Caco-2 (cell line): ENCODE measurements at regions not wholly inside any gene's neighbourhood (a gene's known extent, or its start where the extent isn't known, plus 50 kb on each side); places are given as distances from the start of the nearest gene placed in this dataset.
"Not testable (repeated sequence)": the region's sequence is repeated elsewhere in the genome, so short reads cannot be mapped to it uniquely, and the experiment has no call there.

Experiments
- BruUV-seq: library from RNA; stranded (reverse); fragments of 400-500 nt; replicated peaks from 2 replicates; lab custom pipeline; 2021; lab: Mats Ljungman, UMichigan
- CTCF ChIA-PET: fragments of 300-600 bp; sonication (Branson Sonifier 250); formaldehyde crosslinking; loops from one replicate; lab custom pipeline; 2022; ENCODE audit warnings: antibody characterized with exemption; lab: Charles Lee
- POLR2A ChIA-PET: fragments of 300-600 bp; sonication (Branson Sonifier 250); formaldehyde crosslinking; loops from one replicate; lab custom pipeline; 2022; ENCODE audit warnings: antibody characterized with exemption; lab: Charles Lee
- DNase-seq, 2 experiments: peaks; one replicate each; pipeline versions ENCODE4 v3.0.0 to v3.0.0-alpha.2; 2020 to 2022
- H3K27me3 ChIP-seq: replicated peaks from 2 replicates; pipeline ENCODE4 v1.6.0; 2011; ENCODE audit warnings: low read length; ENCODE audit not compliant: control insufficient read depth, insufficient read depth
- H3K36me3 ChIP-seq: 2 replicates; pipeline ENCODE4 v1.5.1; 2011; ENCODE audit warnings: low read length; ENCODE audit not compliant: control insufficient read depth, insufficient read depth
- H3K4me1 ChIP-seq: fragments of 250-450 bp; sonication (Bioruptor Pico); 2 replicates; pipeline ENCODE4 v1.5.1; 2020; ENCODE audit warnings: mild to moderate bottlenecking
- H3K4me3 ChIP-seq: 2 replicates; pipeline ENCODE4 v1.5.1; 2011; ENCODE audit warnings: low read depth, mild to moderate bottlenecking, control low read depth, low read length
- H3K9me3 ChIP-seq: fragments of 250-450 bp; sonication (Bioruptor Pico); 2 replicates; pipeline ENCODE4 v1.5.1; 2020; ENCODE audit warnings: mild to moderate bottlenecking, moderate library complexity
- H3K27ac Mint-ChIP-seq: one replicate; pipeline ENCODE4 v1.8.0; 2022; ENCODE audit warnings: mixed read lengths; ENCODE audit not compliant: unreplicated experiment
- H3K27me3 Mint-ChIP-seq: one replicate; pipeline ENCODE4 v1.8.0; 2022; ENCODE audit warnings: mixed read lengths; ENCODE audit not compliant: insufficient read depth, unreplicated experiment
- H3K36me3 Mint-ChIP-seq: one replicate; pipeline ENCODE4 v1.8.0; 2022; ENCODE audit warnings: mild to moderate bottlenecking, mixed read lengths; ENCODE audit not compliant: insufficient read depth, unreplicated experiment
- H3K4me1 Mint-ChIP-seq: one replicate; pipeline ENCODE4 v1.8.0; 2022; ENCODE audit warnings: low read depth, mixed read lengths; ENCODE audit not compliant: unreplicated experiment
- H3K4me3 Mint-ChIP-seq: one replicate; pipeline ENCODE4 v1.8.0; 2022; ENCODE audit warnings: mild to moderate bottlenecking, moderate library complexity, mixed read lengths; ENCODE audit not compliant: unreplicated experiment
- H3K9me3 Mint-ChIP-seq: one replicate; pipeline ENCODE4 v1.8.0; 2022; ENCODE audit warnings: mixed read lengths; ENCODE audit not compliant: unreplicated experiment
- CTCF ChIP-seq, 2 experiments: fragments of 200-600 bp in 1 of 2; IDR thresholded peaks; 1 replicate in 1 of 2; 2 replicates in 1 of 2; pipeline versions ENCODE4 v1.5.1 to v1.8.0; 2011 to 2022; ENCODE audit warnings: antibody characterized with exemption in 1 of 2, control low read depth in 1 of 2, inconsistent platforms in 1 of 2, low read depth in 1 of 2, low read length in 1 of 2, mild to moderate bottlenecking in 1 of 2, moderate library complexity in 1 of 2; ENCODE audit not compliant: insufficient read depth in 1 of 2, severe bottlenecking in 1 of 2, unreplicated experiment in 1 of 2
- intact Hi-C: fragments of 100-400 bp; cut with micrococcal nuclease; formaldehyde crosslinking; loops from one replicate; pipeline ENCODE4 v1.10.0; 2022; ENCODE audit not compliant: unreplicated experiment

- H3K4me3 Mint-ChIP-seq, result no peak overlapping the region
- no peaks in the 10 kb centered on the region for H3K27me3 ChIP-seq
- H3K27me3 Mint-ChIP-seq, result peaks cover 3% of the 10 kb centered on the region
- no peaks in the 10 kb centered on the region for H3K36me3 Mint-ChIP-seq
- H3K36me3 ChIP-seq, result no peaks in the 10 kb centered on the region
- TF ChIP-seq CTCF (IDR thresholded peaks at IDR 0.05; ENCODE audit: insufficient read depth in 1 of 2, low read depth in 1 of 2, low read length in 1 of 2, severe bottlenecking in 1 of 2, unreplicated experiment in 1 of 2), result no peak
- POLR2A ChIA-PET, result no interaction called here
- no peak for DNase-seq
- intact Hi-C loops, result no loop called here
- BruUV-seq, result no TSS peak
- H3K4me1 ChIP-seq, result no peaks in the 10 kb centered on the region
- CTCF ChIA-PET, result no interaction called here
- no peaks in the 10 kb centered on the region for H3K4me1 Mint-ChIP-seq
- no peak overlapping the region for H3K27ac Mint-ChIP-seq
- H3K4me3 ChIP-seq, result no peak overlapping the region
- no peaks in the 10 kb centered on the region for H3K9me3 ChIP-seq
- H3K9me3 Mint-ChIP-seq, result no peaks in the 10 kb centered on the region
These were observed 171.7 kb upstream of the SEMA3E start for GRCh38 chr7:83820641-83821040.

- H3K4me1 ChIP-seq, result no peaks in the 10 kb centered on the region
- H3K4me3 Mint-ChIP-seq, result no peak overlapping the region
- no peaks in the 10 kb centered on the region for H3K9me3 Mint-ChIP-seq
- intact Hi-C loops, result no loop called here
- no peaks in the 10 kb centered on the region for H3K36me3 Mint-ChIP-seq
- BruUV-seq, result no TSS peak
- no peaks in the 10 kb centered on the region for H3K9me3 ChIP-seq
- no peak for DNase-seq
- no peak overlapping the region for H3K27ac Mint-ChIP-seq
- ChIA-PET POLR2A (no interaction called here), CTCF (no interaction called here)
- no peak for TF ChIP-seq CTCF (IDR thresholded peaks at IDR 0.05; ENCODE audit: insufficient read depth in 1 of 2, low read depth in 1 of 2, low read length in 1 of 2, severe bottlenecking in 1 of 2, unreplicated experiment in 1 of 2)
- no peak overlapping the region for H3K4me3 ChIP-seq
- H3K36me3 ChIP-seq, result no peaks in the 10 kb centered on the region
- H3K27me3 Mint-ChIP-seq, result peaks cover 3% of the 10 kb centered on the region
- no peaks in the 10 kb centered on the region for H3K27me3 ChIP-seq
- no peaks in the 10 kb centered on the region for H3K4me1 Mint-ChIP-seq
These were observed 171.0 kb upstream of the SEMA3E start for GRCh38 chr7:83819911-83820310.

- BruUV-seq, result no TSS peak
- POLR2A ChIA-PET, result no interaction called here
- CTCF ChIA-PET, result no interaction called here
- DNase-seq, result no peak
- no peak overlapping the region for H3K4me3 ChIP-seq
- Mint-ChIP-seq H3K27ac (no peak overlapping the region), H3K9me3 (no peaks in the 10 kb centered on the region), H3K27me3 (peaks cover 3% of the 10 kb centered on the region), H3K4me3 (no peak overlapping the region), H3K36me3 (no peaks in the 10 kb centered on the region), H3K4me1 (no peaks in the 10 kb centered on the region)
- no peak for TF ChIP-seq CTCF (IDR thresholded peaks at IDR 0.05; ENCODE audit: insufficient read depth in 1 of 2, low read depth in 1 of 2, low read length in 1 of 2, severe bottlenecking in 1 of 2, unreplicated experiment in 1 of 2)
- H3K9me3 ChIP-seq, result no peaks in the 10 kb centered on the region
- intact Hi-C loops, result no loop called here
- H3K4me1 ChIP-seq, result no peaks in the 10 kb centered on the region
- H3K36me3 ChIP-seq, result no peaks in the 10 kb centered on the region
- H3K27me3 ChIP-seq, result no peaks in the 10 kb centered on the region
These were observed 165.5 kb upstream of the SEMA3E start for GRCh38 chr7:83814480-83814879.

- H3K4me1 ChIP-seq, DNase-seq, H3K9me3 Mint-ChIP-seq, H3K9me3 ChIP-seq, CTCF ChIA-PET, H3K27me3 ChIP-seq, BruUV-seq, H3K36me3 Mint-ChIP-seq, H3K4me1 Mint-ChIP-seq, H3K27ac Mint-ChIP-seq, H3K4me3 Mint-ChIP-seq, H3K27me3 Mint-ChIP-seq, intact Hi-C loops, H3K36me3 ChIP-seq, POLR2A ChIA-PET, H3K4me3 ChIP-seq: not testable (repeated sequence)
These were observed 163.6 kb upstream of the SEMA3E start for GRCh38 chr7:83812563-83812962.
